ENCODE measurements at regions not wholly inside any gene's neighbourhood (a gene's known extent, or its start where the extent isn't known, plus 50 kb on each side); places are given as distances from the start of the nearest gene placed in this dataset.

DNA sequence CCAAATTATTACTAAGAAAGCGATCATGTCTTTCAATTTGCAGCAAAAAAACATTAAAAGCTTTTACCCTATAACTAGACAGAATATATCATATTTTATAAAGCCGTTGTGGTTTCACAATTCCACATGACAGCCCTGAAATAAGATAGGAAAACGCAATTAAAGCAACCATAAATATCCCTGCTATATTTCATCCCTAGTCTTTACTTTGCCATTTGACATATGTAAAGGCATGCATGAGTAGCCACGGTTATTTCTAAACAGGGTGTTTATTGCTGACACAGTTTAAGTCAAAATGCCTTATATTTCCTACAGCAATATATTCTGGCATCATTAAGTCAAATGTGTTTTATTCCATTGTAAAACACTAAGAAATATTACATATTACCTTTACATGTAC is 239.9 kb downstream of the DSEL start:
- H3K4me3 Mint-ChIP-seq, result no peak overlapping the region
- no peak overlapping the region for H3K27ac Mint-ChIP-seq
- no peaks in the 10 kb centered on the region for H3K36me3 ChIP-seq (ENCODE audit: control insufficient read depth, insufficient read depth, low read length)
- no peaks in the 10 kb centered on the region for H3K27me3 ChIP-seq (ENCODE audit: control insufficient read depth, insufficient read depth, low read length, poor library complexity, severe bottlenecking)
- peaks cover 5% of the 10 kb centered on the region for H3K36me3 Mint-ChIP-seq (ENCODE audit: low read depth)
- H3K4me1 ChIP-seq (ENCODE audit: control insufficient read depth, insufficient read depth, low read length), result peaks cover 10% of the 10 kb centered on the region
- H3K4me3 ChIP-seq (ENCODE audit: low read length), result peak overlapping the region; percentile 20
- DNase-seq, result no peak
- peaks cover 12% of the 10 kb centered on the region for H3K9me3 ChIP-seq (ENCODE audit: control insufficient read depth, low read length)
- H3K27me3 Mint-ChIP-seq (ENCODE audit: insufficient read depth), result no peaks in the 10 kb centered on the region
- TF ChIP-seq, protein P1, sequence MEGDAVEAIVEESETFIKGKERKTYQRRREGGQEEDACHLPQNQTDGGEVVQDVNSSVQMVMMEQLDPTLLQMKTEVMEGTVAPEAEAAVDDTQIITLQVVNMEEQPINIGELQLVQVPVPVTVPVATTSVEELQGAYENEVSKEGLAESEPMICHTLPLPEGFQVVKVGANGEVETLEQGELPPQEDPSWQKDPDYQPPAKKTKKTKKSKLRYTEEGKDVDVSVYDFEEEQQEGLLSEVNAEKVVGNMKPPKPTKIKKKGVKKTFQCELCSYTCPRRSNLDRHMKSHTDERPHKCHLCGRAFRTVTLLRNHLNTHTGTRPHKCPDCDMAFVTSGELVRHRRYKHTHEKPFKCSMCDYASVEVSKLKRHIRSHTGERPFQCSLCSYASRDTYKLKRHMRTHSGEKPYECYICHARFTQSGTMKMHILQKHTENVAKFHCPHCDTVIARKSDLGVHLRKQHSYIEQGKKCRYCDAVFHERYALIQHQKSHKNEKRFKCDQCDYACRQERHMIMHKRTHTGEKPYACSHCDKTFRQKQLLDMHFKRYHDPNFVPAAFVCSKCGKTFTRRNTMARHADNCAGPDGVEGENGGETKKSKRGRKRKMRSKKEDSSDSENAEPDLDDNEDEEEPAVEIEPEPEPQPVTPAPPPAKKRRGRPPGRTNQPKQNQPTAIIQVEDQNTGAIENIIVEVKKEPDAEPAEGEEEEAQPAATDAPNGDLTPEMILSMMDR (conservative IDR thresholded peaks at IDR 0.05), result no peak
- no peak overlapping the region for H3K27ac ChIP-seq (ENCODE audit: low read depth, low read length)
- H3K4me1 Mint-ChIP-seq, result peaks cover 20% of the 10 kb centered on the region
- H3K9ac ChIP-seq (ENCODE audit: extremely low read depth, low read length, poor library complexity, severe bottlenecking), result no peak overlapping the region
- 91 to 100% methylated on average over 1 to 4 of the region's 4 CpGs for whole genome bisulfite sequencing, 2 experiments (ENCODE audit: insufficient coverage in 1 of 2, insufficient read length in 1 of 2)
- H3K9me3 Mint-ChIP-seq, result peaks cover 7% of the 10 kb centered on the region

DNA sequence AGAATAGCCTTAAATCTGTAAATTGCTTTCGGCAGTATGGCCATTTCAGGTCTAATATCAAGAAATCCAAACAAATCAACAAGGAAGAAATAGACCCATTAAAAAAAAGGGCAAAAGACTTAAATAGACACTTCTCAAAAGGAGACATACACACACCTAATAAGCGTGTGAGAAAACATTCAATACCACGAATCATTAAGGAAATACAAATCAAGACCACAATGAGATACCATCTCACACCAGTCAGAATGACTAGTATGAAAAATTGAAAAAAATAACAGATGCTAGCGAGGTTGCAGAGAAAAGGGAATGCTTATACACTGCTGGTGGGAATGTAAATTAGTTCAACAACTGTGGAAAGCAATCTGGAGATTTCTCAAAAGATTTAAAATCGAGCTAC is 243.2 kb downstream of the DSEL start:
- peaks cover 17% of the 10 kb centered on the region for H3K4me1 Mint-ChIP-seq
- Histone ChIP-seq H3K27ac (ENCODE audit: low read depth, low read length) (no peak overlapping the region), H3K4me3 (ENCODE audit: low read length) (no peak overlapping the region), H3K27me3 (ENCODE audit: control insufficient read depth, insufficient read depth, low read length, poor library complexity, severe bottlenecking) (no peaks in the 10 kb centered on the region), H3K36me3 (ENCODE audit: control insufficient read depth, insufficient read depth, low read length) (no peaks in the 10 kb centered on the region), H3K9ac (ENCODE audit: extremely low read depth, low read length, poor library complexity, severe bottlenecking) (no peak overlapping the region), H3K4me1 (ENCODE audit: control insufficient read depth, insufficient read depth, low read length) (peaks cover 3% of the 10 kb centered on the region), H3K9me3 (ENCODE audit: control insufficient read depth, low read length) (peaks cover 12% of the 10 kb centered on the region)
- H3K27me3 Mint-ChIP-seq (ENCODE audit: insufficient read depth), result no peaks in the 10 kb centered on the region
- H3K27ac Mint-ChIP-seq, result no peak overlapping the region
- no peak for DNase-seq
- TF ChIP-seq, protein P1 (conservative IDR thresholded peaks at IDR 0.05), result no peak
- WGBS, 2 experiments (ENCODE audit: insufficient coverage in 1 of 2, insufficient read length in 1 of 2), result 99 to 100% methylated on average over 1 to 5 of the region's 5 CpGs
- H3K4me3 Mint-ChIP-seq, result no peak overlapping the region
- peaks cover 7% of the 10 kb centered on the region for H3K9me3 Mint-ChIP-seq
- H3K36me3 Mint-ChIP-seq (ENCODE audit: low read depth), result peaks cover 5% of the 10 kb centered on the region

DNA sequence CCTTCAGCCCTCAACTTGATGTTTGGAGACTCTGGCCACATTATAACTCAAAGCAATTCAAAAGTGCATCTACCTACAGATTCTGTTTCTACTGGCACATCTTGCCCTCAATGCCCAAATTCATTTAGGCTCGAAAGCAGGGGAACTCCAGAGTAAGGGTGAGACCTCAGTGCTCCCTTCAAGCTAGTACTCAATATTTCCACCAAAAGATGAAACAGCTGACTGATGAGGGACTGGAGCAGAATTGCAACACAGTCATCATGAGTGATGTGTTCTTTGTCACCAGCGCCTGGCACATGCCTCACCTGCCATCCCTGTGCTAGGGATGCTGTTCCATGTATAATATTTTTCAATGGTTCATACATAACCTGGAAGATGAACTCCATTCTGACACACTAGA is 247.3 kb downstream of the DSEL start:
- no peak for DNase-seq
- Histone ChIP-seq H3K4me1 (ENCODE audit: control insufficient read depth, insufficient read depth, low read length) (no peaks in the 10 kb centered on the region), H3K4me3 (ENCODE audit: low read length) (no peak overlapping the region), H3K36me3 (ENCODE audit: control insufficient read depth, insufficient read depth, low read length) (no peaks in the 10 kb centered on the region), H3K9ac (ENCODE audit: extremely low read depth, low read length, poor library complexity, severe bottlenecking) (no peak overlapping the region), H3K27ac (ENCODE audit: low read depth, low read length) (no peak overlapping the region), H3K9me3 (ENCODE audit: control insufficient read depth, low read length) (peaks cover 12% of the 10 kb centered on the region), H3K27me3 (ENCODE audit: control insufficient read depth, insufficient read depth, low read length, poor library complexity, severe bottlenecking) (no peaks in the 10 kb centered on the region)
- no peak overlapping the region for H3K27ac Mint-ChIP-seq
- H3K36me3 Mint-ChIP-seq (ENCODE audit: low read depth), result peaks cover 5% of the 10 kb centered on the region
- H3K4me3 Mint-ChIP-seq, result no peak overlapping the region
- 94 to 100% methylated on average over 1 to 2 of the region's 2 CpGs for WGBS, 2 experiments (ENCODE audit: insufficient coverage in 1 of 2, insufficient read length in 1 of 2)
- peaks cover 10% of the 10 kb centered on the region for H3K4me1 Mint-ChIP-seq
- TF ChIP-seq, protein P1 (conservative IDR thresholded peaks at IDR 0.05), result no peak
- peaks cover 7% of the 10 kb centered on the region for H3K9me3 Mint-ChIP-seq
- no peaks in the 10 kb centered on the region for H3K27me3 Mint-ChIP-seq (ENCODE audit: insufficient read depth)

All from endodermal cell (in vitro differentiated cells).